ENCODE measurements at regions not wholly inside any gene's neighbourhood (a gene's known extent, or its start where the extent isn't known, plus 50 kb on each side); places are given as distances from the start of the nearest gene placed in this dataset.

GRCh38 chr7:39880556-39880955, 69.5 kb upstream of the CDK13 start:
- DNase-seq = no peak
- Histone ChIP-seq H3K9ac (ENCODE audit: insufficient read depth, low read length, poor library complexity, severe bottlenecking) (no peak overlapping the region), H3K4me3 (replicated peaks in 1 of 3; ENCODE audit: low read depth in 2 of 3, low read length in 3 of 3) (no peak overlapping the region), H3K27me3 (ENCODE audit: control insufficient read depth in 2 of 2, insufficient read depth in 2 of 2, low read length in 2 of 2) (no peaks in the 10 kb centered on the region), H3K27ac (ENCODE audit: low read depth in 1 of 2, low read length in 2 of 2) (no peak overlapping the region), H3K4me2 (replicated peaks; ENCODE audit: extremely low read depth, low read length, poor library complexity, severe bottlenecking) (no peak overlapping the region), H3K36me3 (replicated peaks in 1 of 2; ENCODE audit: control insufficient read depth in 1 of 2, insufficient read depth in 2 of 2, low read length in 2 of 2) (no peaks in the 10 kb centered on the region), H4K20me1 (ENCODE audit: insufficient read depth, low read length) (no peaks in the 10 kb centered on the region), H3K4me1 (ENCODE audit: control insufficient read depth in 1 of 2, insufficient read depth in 2 of 2, low read length in 2 of 2) (no peaks in the 10 kb centered on the region), H2AFZ (ENCODE audit: insufficient read depth, low read depth, low read length, poor library complexity, severe bottlenecking) (no peak overlapping the region), H3K79me2 (ENCODE audit: insufficient read depth, low read length) (no peaks in the 10 kb centered on the region), H3K9me3 (replicated peaks in 1 of 2; ENCODE audit: control insufficient read depth in 1 of 2, insufficient read depth in 1 of 2, low read length in 2 of 2) (peaks cover 24 to 27% of the 10 kb centered on the region in 2 donors)
- H3K36me3 Mint-ChIP-seq = no peaks in the 10 kb centered on the region
- peaks cover 4% of the 10 kb centered on the region for H3K4me1 Mint-ChIP-seq
- no peak overlapping the region for H3K27ac Mint-ChIP-seq
- H3K4me3 Mint-ChIP-seq = no peak overlapping the region
- no peak for TF ChIP-seq CTCF (IDR thresholded peaks at IDR 0.05)
- peaks cover 20 to 40% (median 35%) of the 10 kb centered on the region in 7 donors for H3K9me3 Mint-ChIP-seq
- intact Hi-C loops (cut with micrococcal nuclease) = no loop called here
- WGBS (ENCODE audit: insufficient coverage) = no CpG with 5 or more reads among the region's 1 CpG
- H3K27me3 Mint-ChIP-seq (ENCODE audit: low read depth in 3 of 3) = peaks cover 0 to 1% (median 0%) of the 10 kb centered on the region in 3 donors

GRCh38 chr7:39882148-39882784, 67.8 kb upstream of the CDK13 start:
- Mint-ChIP-seq H3K4me1 (no peaks in the 10 kb centered on the region), H3K27ac (no peak overlapping the region), H3K4me3 (no peak overlapping the region), H3K9me3 (peaks cover 20 to 38% (median 35%) of the 10 kb centered on the region in 7 donors), H3K27me3 (ENCODE audit: low read depth in 3 of 3) (peaks cover 0 to 1% (median 0%) of the 10 kb centered on the region in 3 donors), H3K36me3 (no peaks in the 10 kb centered on the region)
- TF ChIP-seq CTCF (IDR thresholded peaks at IDR 0.05) = no peak
- Histone ChIP-seq H3K9ac (ENCODE audit: insufficient read depth, low read length, poor library complexity, severe bottlenecking) (no peak overlapping the region), H3K27me3 (ENCODE audit: control insufficient read depth in 2 of 2, insufficient read depth in 2 of 2, low read length in 2 of 2) (no peaks in the 10 kb centered on the region), H3K4me2 (replicated peaks; ENCODE audit: extremely low read depth, low read length, poor library complexity, severe bottlenecking) (no peak overlapping the region), H2AFZ (ENCODE audit: insufficient read depth, low read depth, low read length, poor library complexity, severe bottlenecking) (no peak overlapping the region), H3K79me2 (ENCODE audit: insufficient read depth, low read length) (no peaks in the 10 kb centered on the region), H3K36me3 (replicated peaks in 1 of 2; ENCODE audit: control insufficient read depth in 1 of 2, insufficient read depth in 2 of 2, low read length in 2 of 2) (no peaks in the 10 kb centered on the region), H3K9me3 (replicated peaks in 1 of 2; ENCODE audit: control insufficient read depth in 1 of 2, insufficient read depth in 1 of 2, low read length in 2 of 2) (peaks cover 24 to 27% of the 10 kb centered on the region in 2 donors), H3K4me3 (replicated peaks in 1 of 3; ENCODE audit: low read depth in 2 of 3, low read length in 3 of 3) (no peak overlapping the region), H3K4me1 (ENCODE audit: control insufficient read depth in 1 of 2, insufficient read depth in 2 of 2, low read length in 2 of 2) (no peaks in the 10 kb centered on the region), H4K20me1 (ENCODE audit: insufficient read depth, low read length) (no peaks in the 10 kb centered on the region), H3K27ac (ENCODE audit: low read depth in 1 of 2, low read length in 2 of 2) (no peak overlapping the region)
- WGBS (ENCODE audit: insufficient coverage) = 100% methylated on average over 3 of the region's 5 CpGs
- DNase-seq = no peak
- intact Hi-C loops (cut with micrococcal nuclease) = no loop called here
